ENCODE measurements at regions not wholly inside any gene's neighbourhood (a gene's known extent, or its start where the extent isn't known, plus 50 kb on each side); places are given as distances from the start of the nearest gene placed in this dataset.

DNA sequence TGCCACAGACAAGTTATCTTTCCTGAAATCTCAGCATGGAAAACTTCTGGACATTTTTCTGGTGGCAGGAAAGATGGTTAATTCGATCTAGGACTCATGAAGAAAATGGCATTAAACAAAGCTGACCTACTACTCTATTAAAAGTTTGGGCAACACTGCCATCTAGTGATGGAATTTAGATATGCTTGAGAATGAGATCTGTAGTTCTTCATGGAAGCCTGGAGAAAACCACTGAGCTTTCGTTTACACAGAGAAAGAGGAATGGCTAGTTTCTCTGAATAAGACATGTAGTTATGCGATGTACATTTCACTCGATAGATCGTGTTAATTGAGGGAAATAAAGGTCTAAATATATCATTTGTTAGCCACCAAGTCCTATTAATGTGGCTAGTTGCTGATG is 51.7 kb upstream of the CHRDL1 start:
- TF ChIP-seq, protein P1, sequence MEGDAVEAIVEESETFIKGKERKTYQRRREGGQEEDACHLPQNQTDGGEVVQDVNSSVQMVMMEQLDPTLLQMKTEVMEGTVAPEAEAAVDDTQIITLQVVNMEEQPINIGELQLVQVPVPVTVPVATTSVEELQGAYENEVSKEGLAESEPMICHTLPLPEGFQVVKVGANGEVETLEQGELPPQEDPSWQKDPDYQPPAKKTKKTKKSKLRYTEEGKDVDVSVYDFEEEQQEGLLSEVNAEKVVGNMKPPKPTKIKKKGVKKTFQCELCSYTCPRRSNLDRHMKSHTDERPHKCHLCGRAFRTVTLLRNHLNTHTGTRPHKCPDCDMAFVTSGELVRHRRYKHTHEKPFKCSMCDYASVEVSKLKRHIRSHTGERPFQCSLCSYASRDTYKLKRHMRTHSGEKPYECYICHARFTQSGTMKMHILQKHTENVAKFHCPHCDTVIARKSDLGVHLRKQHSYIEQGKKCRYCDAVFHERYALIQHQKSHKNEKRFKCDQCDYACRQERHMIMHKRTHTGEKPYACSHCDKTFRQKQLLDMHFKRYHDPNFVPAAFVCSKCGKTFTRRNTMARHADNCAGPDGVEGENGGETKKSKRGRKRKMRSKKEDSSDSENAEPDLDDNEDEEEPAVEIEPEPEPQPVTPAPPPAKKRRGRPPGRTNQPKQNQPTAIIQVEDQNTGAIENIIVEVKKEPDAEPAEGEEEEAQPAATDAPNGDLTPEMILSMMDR (IDR thresholded peaks at IDR 0.05): peak in 2 of 3 donors; percentile 38 to 40
- TF ChIP-seq EP300 (IDR thresholded peaks at IDR 0.05) (no peak), POLR2A (IDR thresholded peaks at IDR 0.05) (no peak)

Data from ovary (tissue), 3 donors.